GM23338 (cell line): ENCODE measurements at regions not wholly inside any gene's neighbourhood (a gene's known extent, or its start where the extent isn't known, plus 50 kb on each side); places are given as distances from the start of the nearest gene placed in this dataset.

ENCODE experiments used
- ATAC-seq: fragments of 200-7000 bp; cut with Tn5 transposase; 3 replicates; pipeline ENCODE4 v1.9.1; 2020
- DNase-seq: peaks from one replicate; pipeline ENCODE4 v3.0.0-alpha.2; 2015; ENCODE audit warnings: low spot score
- H2AFZ ChIP-seq: fragments of 200-600 bp; sonication (generic); 2 replicates; pipeline ENCODE4 v1.8.0; 2016; ENCODE audit warnings: antibody characterized with exemption, mild to moderate bottlenecking, moderate library complexity
- H3F3A ChIP-seq: fragments of 200-600 bp; sonication (generic); replicated peaks from 2 replicates; pipeline ENCODE4 v1.8.0; 2017; ENCODE audit warnings: antibody characterized with exemption, mixed run types, low read depth
- H3K27ac ChIP-seq: fragments of 200-600 bp; sonication (generic); 2 replicates; pipeline ENCODE4 v1.6.1; 2016; ENCODE audit warnings: low read depth
- H3K27me3 ChIP-seq: fragments of 200-600 bp; sonication (generic); 2 replicates; pipeline ENCODE4 v1.8.0; 2016; ENCODE audit warnings: mild to moderate bottlenecking, mixed run types, moderate library complexity; ENCODE audit not compliant: insufficient read depth
- H3K36me3 ChIP-seq: fragments of 200-600 bp; sonication (generic); 2 replicates; pipeline ENCODE4 v1.8.0; 2016; ENCODE audit warnings: mild to moderate bottlenecking; ENCODE audit not compliant: insufficient read depth
- H3K4me1 ChIP-seq: fragments of 200-600 bp; sonication (generic); 2 replicates; pipeline ENCODE4 v1.8.0; 2016; ENCODE audit warnings: mild to moderate bottlenecking, moderate library complexity; ENCODE audit not compliant: insufficient read depth
- H3K4me2 ChIP-seq: fragments of 200-600 bp; sonication (generic); 2 replicates; pipeline ENCODE4 v1.7.1; 2017; ENCODE audit warnings: mixed run types
- H3K4me3 ChIP-seq: fragments of 200-600 bp; sonication (generic); 2 replicates; pipeline ENCODE4 v1.6.1; 2016; ENCODE audit warnings: mixed run types
- H3K79me2 ChIP-seq: fragments of 200-600 bp; sonication (generic); replicated peaks from 2 replicates; pipeline ENCODE4 v1.8.0; 2017; ENCODE audit warnings: mild to moderate bottlenecking; ENCODE audit not compliant: insufficient read depth
- H3K9me2 ChIP-seq: fragments of 200-600 bp; sonication (generic); 2 replicates; pipeline ENCODE4 v1.8.0; 2017; ENCODE audit not compliant: insufficient read depth
- H4K20me1 ChIP-seq: fragments of 200-600 bp; sonication (generic); replicated peaks from 2 replicates; pipeline ENCODE4 v1.8.0; 2017; ENCODE audit warnings: mild to moderate bottlenecking; ENCODE audit not compliant: insufficient read depth
- H3K27ac Mint-ChIP-seq: 2 replicates; pipeline ENCODE4 v1.8.0; 2020; ENCODE audit warnings: inconsistent platforms, mild to moderate bottlenecking, moderate library complexity, mixed read lengths
- H3K27me3 Mint-ChIP-seq: 3 replicates; pipeline ENCODE4 v1.8.0; 2022; ENCODE audit warnings: low read depth, mild to moderate bottlenecking, moderate library complexity, mixed read lengths, inconsistent platforms; ENCODE audit not compliant: insufficient read depth, poor library complexity
- H3K36me3 Mint-ChIP-seq: 3 replicates; pipeline ENCODE4 v1.8.0; 2021; ENCODE audit warnings: low read depth, mild to moderate bottlenecking, inconsistent platforms, moderate library complexity, mixed read lengths
- H3K4me1 Mint-ChIP-seq: 3 replicates; pipeline ENCODE4 v1.8.0; 2020; ENCODE audit warnings: mild to moderate bottlenecking, inconsistent platforms, mixed read lengths
- H3K4me3 Mint-ChIP-seq: 3 replicates; pipeline ENCODE4 v1.8.0; 2021; ENCODE audit warnings: moderate library complexity, mild to moderate bottlenecking, inconsistent platforms, mixed read lengths
- H3K9me3 Mint-ChIP-seq: 3 replicates; pipeline ENCODE4 v1.8.0; 2020; ENCODE audit warnings: moderate library complexity, mild to moderate bottlenecking, inconsistent platforms, mixed read lengths
- CREB1 ChIP-seq: fragments of 250-450 bp; sonication (Bioruptor Pico); IDR thresholded peaks from 2 replicates; pipeline ENCODE4 v1.5.0; 2020; ENCODE audit warnings: low read depth, mild to moderate bottlenecking, moderate library complexity
- EZH2 ChIP-seq: fragments of 200-600 bp; sonication (generic); IDR thresholded peaks from one replicate; pipeline ENCODE4 v1.8.0; 2017; ENCODE audit warnings: antibody characterized with exemption, mild to moderate bottlenecking, low read depth; ENCODE audit not compliant: unreplicated experiment
- EZH2phosphoT487 ChIP-seq: fragments of 200-600 bp; sonication (generic); IDR thresholded peaks from one replicate; pipeline ENCODE4 v1.8.1; 2018; ENCODE audit warnings: antibody characterized with exemption; ENCODE audit not compliant: unreplicated experiment
- POLR2AphosphoS5 ChIP-seq: IDR thresholded peaks from 2 replicates; pipeline ENCODE4 v1.6.1; 2016; ENCODE audit warnings: antibody characterized with exemption, low read depth
- REST ChIP-seq: IDR thresholded peaks from one replicate; pipeline ENCODE4 v1.6.1; 2018; ENCODE audit warnings: antibody characterized with exemption; ENCODE audit not compliant: unreplicated experiment
- ZNF331 ChIP-seq: fragments of 250-450 bp; sonication (Bioruptor Pico); IDR thresholded peaks from 2 replicates; pipeline ENCODE4 v1.5.0; 2020; ENCODE audit warnings: low read depth, mild to moderate bottlenecking, moderate library complexity
- TF ChIP-seq, protein P1 (sequence below), 2 experiments: fragments of 200-600 bp in 1 of 2; sonication (generic) in 1 of 2; conservative IDR thresholded peaks; 2 replicates each; pipeline versions ENCODE4 v1.5.1 to v1.6.1; 2016 to 2017; ENCODE audit warnings: antibody characterized with exemption in 2 of 2, low read depth in 2 of 2, mild to moderate bottlenecking in 2 of 2, moderate library complexity in 1 of 2
- TF ChIP-seq, protein P2 (sequence below): fragments of 250-450 bp; sonication (Bioruptor Pico); IDR thresholded peaks from 2 replicates; pipeline ENCODE4 v1.5.0; 2020; ENCODE audit warnings: mild to moderate bottlenecking, moderate library complexity

DNA sequence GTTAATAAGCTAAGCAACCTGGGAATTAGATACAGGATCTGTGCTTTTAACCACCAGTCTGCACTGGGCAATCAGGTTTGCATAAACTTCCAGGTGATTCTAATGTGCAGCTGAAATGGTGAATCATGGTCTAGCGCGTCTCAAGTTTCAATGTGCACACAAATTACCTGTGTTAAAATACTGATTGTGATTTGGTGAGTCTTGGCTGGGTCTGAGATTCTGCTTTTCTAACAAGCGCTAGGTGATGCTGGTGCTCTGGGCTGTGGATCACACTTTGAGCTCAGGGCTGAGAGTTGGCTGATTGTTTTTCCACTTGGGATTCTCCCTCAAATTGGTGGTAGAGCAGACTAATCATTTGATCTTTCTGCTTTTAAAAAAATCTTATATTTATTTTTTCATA is 124.8 kb downstream of the C12orf75 start:
- H3K27ac Mint-ChIP-seq, result no peak overlapping the region
- Histone ChIP-seq H3K36me3 (no peaks in the 10 kb centered on the region), H2AFZ (0 out of 2 replicates have a peak overlapping the region, but pooled peaks have one; percentile 32), H4K20me1 (no peaks in the 10 kb centered on the region), H3K4me2 (no peak overlapping the region), H3F3A (no peaks in the 10 kb centered on the region), H3K9me2 (peaks cover 14% of the 10 kb centered on the region; the same call in 1 of the 2 replicates), H3K4me1 (no peaks in the 10 kb centered on the region), H3K4me3 (no peak overlapping the region), H3K79me2 (no peaks in the 10 kb centered on the region), H3K27ac (no peak overlapping the region), H3K27me3 (no peaks in the 10 kb centered on the region)
- DNase-seq (no peak), ATAC-seq (no peak)
- H3K4me1 Mint-ChIP-seq, result no peaks in the 10 kb centered on the region; the same call in 2 of the 3 replicates
- TF ChIP-seq, protein P1, sequence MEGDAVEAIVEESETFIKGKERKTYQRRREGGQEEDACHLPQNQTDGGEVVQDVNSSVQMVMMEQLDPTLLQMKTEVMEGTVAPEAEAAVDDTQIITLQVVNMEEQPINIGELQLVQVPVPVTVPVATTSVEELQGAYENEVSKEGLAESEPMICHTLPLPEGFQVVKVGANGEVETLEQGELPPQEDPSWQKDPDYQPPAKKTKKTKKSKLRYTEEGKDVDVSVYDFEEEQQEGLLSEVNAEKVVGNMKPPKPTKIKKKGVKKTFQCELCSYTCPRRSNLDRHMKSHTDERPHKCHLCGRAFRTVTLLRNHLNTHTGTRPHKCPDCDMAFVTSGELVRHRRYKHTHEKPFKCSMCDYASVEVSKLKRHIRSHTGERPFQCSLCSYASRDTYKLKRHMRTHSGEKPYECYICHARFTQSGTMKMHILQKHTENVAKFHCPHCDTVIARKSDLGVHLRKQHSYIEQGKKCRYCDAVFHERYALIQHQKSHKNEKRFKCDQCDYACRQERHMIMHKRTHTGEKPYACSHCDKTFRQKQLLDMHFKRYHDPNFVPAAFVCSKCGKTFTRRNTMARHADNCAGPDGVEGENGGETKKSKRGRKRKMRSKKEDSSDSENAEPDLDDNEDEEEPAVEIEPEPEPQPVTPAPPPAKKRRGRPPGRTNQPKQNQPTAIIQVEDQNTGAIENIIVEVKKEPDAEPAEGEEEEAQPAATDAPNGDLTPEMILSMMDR (conservative IDR thresholded peaks at IDR 0.05; ENCODE audit: low read depth in 2 of 2), result peak in 1 of 2 experiments; percentile 27; a peak in 1 of 4 replicates
- no peak for TF ChIP-seq CREB1
- no peaks in the 10 kb centered on the region for H3K9me3 Mint-ChIP-seq
- H3K4me3 Mint-ChIP-seq, result no peak overlapping the region
- H3K27me3 Mint-ChIP-seq, result peaks cover 2% of the 10 kb centered on the region
- H3K36me3 Mint-ChIP-seq, result no peaks in the 10 kb centered on the region

DNA sequence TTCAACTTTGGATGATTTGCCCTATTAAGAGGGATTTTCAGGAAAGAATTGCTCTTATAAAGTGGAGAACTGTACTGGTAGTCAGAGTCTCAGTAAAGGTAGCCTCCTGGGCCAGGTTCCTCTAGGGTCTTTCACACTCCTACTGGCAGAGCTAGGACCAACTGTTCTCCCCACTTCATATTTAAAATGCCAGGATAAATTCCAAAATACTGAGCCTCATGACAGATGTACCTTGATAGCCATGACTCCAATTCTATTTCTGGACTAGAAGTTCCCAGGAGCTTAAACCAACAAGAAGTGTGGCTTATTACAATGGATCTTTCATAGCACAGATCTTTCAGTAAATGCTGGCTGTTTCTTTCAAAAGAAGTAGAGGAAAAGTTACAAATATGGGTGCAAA is 126.5 kb downstream of the C12orf75 start:
- H3K27ac Mint-ChIP-seq, result no peak overlapping the region
- no peaks in the 10 kb centered on the region for H3K36me3 ChIP-seq
- no peak overlapping the region for H3K4me2 ChIP-seq
- H2AFZ ChIP-seq, result no peak overlapping the region
- H3K79me2 ChIP-seq, result no peaks in the 10 kb centered on the region
- peaks cover 9% of the 10 kb centered on the region; the same call in 1 of the 2 replicates for H3K9me2 ChIP-seq
- no peak overlapping the region for H3K4me3 ChIP-seq
- H3K4me1 ChIP-seq, result no peaks in the 10 kb centered on the region
- no peaks in the 10 kb centered on the region for H3K9me3 Mint-ChIP-seq
- ATAC-seq (no peak), DNase-seq (no peak)
- no peaks in the 10 kb centered on the region for H3K27me3 ChIP-seq
- H3K36me3 Mint-ChIP-seq, result no peaks in the 10 kb centered on the region
- peaks cover 2% of the 10 kb centered on the region for H3K27me3 Mint-ChIP-seq
- H4K20me1 ChIP-seq, result no peaks in the 10 kb centered on the region
- no peak overlapping the region for H3K4me3 Mint-ChIP-seq
- H3K27ac ChIP-seq, result no peak overlapping the region
- no peaks in the 10 kb centered on the region for H3F3A ChIP-seq
- peaks cover 8% of the 10 kb centered on the region for H3K4me1 Mint-ChIP-seq
- TF ChIP-seq EZH2 (no peak), EZH2phosphoT487 (no peak), CREB1 (no peak), REST (no peak), ZNF331 (no peak), POLR2AphosphoS5 (no peak)
- TF ChIP-seq, protein P2, sequence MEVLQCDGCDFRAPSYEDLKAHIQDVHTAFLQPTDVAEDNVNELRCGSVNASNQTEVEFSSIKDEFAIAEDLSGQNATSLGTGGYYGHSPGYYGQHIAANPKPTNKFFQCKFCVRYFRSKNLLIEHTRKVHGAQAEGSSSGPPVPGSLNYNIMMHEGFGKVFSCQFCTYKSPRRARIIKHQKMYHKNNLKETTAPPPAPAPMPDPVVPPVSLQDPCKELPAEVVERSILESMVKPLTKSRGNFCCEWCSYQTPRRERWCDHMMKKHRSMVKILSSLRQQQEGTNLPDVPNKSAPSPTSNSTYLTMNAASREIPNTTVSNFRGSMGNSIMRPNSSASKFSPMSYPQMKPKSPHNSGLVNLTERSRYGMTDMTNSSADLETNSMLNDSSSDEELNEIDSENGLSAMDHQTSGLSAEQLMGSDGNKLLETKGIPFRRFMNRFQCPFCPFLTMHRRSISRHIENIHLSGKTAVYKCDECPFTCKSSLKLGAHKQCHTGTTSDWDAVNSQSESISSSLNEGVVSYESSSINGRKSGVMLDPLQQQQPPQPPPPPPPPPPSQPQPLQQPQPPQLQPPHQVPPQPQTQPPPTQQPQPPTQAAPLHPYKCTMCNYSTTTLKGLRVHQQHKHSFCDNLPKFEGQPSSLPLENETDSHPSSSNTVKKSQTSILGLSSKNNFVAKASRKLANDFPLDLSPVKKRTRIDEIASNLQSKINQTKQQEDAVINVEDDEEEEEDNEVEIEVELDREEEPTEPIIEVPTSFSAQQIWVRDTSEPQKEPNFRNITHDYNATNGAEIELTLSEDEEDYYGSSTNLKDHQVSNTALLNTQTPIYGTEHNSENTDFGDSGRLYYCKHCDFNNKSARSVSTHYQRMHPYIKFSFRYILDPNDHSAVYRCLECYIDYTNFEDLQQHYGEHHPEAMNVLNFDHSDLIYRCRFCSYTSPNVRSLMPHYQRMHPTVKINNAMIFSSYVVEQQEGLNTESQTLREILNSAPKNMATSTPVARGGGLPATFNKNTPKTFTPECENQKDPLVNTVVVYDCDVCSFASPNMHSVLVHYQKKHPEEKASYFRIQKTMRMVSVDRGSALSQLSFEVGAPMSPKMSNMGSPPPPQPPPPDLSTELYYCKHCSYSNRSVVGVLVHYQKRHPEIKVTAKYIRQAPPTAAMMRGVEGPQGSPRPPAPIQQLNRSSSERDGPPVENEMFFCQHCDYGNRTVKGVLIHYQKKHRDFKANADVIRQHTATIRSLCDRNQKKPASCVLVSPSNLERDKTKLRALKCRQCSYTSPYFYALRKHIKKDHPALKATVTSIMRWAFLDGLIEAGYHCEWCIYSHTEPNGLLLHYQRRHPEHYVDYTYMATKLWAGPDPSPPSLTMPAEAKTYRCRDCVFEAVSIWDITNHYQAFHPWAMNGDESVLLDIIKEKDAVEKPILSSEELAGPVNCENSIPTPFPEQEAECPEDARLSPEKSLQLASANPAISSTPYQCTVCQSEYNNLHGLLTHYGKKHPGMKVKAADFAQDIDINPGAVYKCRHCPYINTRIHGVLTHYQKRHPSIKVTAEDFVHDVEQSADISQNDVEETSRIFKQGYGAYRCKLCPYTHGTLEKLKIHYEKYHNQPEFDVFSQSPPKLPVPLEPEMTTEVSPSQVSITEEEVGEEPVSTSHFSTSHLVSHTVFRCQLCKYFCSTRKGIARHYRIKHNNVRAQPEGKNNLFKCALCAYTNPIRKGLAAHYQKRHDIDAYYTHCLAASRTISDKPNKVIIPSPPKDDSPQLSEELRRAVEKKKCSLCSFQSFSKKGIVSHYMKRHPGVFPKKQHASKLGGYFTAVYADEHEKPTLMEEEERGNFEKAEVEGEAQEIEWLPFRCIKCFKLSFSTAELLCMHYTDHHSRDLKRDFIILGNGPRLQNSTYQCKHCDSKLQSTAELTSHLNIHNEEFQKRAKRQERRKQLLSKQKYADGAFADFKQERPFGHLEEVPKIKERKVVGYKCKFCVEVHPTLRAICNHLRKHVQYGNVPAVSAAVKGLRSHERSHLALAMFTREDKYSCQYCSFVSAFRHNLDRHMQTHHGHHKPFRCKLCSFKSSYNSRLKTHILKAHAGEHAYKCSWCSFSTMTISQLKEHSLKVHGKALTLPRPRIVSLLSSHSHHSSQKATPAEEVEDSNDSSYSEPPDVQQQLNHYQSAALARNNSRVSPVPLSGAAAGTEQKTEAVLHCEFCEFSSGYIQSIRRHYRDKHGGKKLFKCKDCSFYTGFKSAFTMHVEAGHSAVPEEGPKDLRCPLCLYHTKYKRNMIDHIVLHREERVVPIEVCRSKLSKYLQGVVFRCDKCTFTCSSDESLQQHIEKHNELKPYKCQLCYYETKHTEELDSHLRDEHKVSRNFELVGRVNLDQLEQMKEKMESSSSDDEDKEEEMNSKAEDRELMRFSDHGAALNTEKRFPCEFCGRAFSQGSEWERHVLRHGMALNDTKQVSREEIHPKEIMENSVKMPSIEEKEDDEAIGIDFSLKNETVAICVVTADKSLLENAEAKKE (CRISPR knock-in tag), result no peak
